Panc1 (cell line): ENCODE measurements at regions not wholly inside any gene's neighbourhood (a gene's known extent, or its start where the extent isn't known, plus 50 kb on each side); places are given as distances from the start of the nearest gene placed in this dataset.

Source experiments
- ATAC-seq: fragments of 200-7000 bp; cut with Tn5 transposase; 2 replicates; pipeline ENCODE4 v1.9.1; 2020; ENCODE audit warnings: mild to moderate bottlenecking, moderate library complexity
- BruUV-seq: library from RNA; stranded (reverse); fragments of 400-500 nt; replicated peaks from 2 replicates; lab custom pipeline; 2021; lab: Mats Ljungman, UMichigan
- CTCF ChIA-PET: fragments of 300-600 bp; sonication (Branson Sonifier 250); formaldehyde crosslinking; loops from one replicate; lab custom pipeline; 2022; ENCODE audit warnings: antibody characterized with exemption; lab: Charles Lee
- POLR2A ChIA-PET: fragments of 300-600 bp; sonication (Branson Sonifier 250); formaldehyde crosslinking; loops from one replicate; lab custom pipeline; 2022; ENCODE audit warnings: antibody characterized with exemption; lab: Charles Lee
- DNase-seq: peaks from one replicate; pipeline ENCODE4 v3.0.0-alpha.2; 2010; ENCODE audit warnings: low read depth, low spot score
- H3K27ac ChIP-seq: 2 replicates; pipeline ENCODE4 v1.5.1; 2011; ENCODE audit warnings: mild to moderate bottlenecking, low read length, inconsistent platforms
- H3K27me3 ChIP-seq: fragments of 200-500 bp; sonication (Bioruptor generic); 2 replicates; pipeline ENCODE4 v1.6.0; 2014; ENCODE audit warnings: low read length, inconsistent platforms; ENCODE audit not compliant: control insufficient read depth, insufficient read depth
- H3K36me3 ChIP-seq: fragments of 200-500 bp; sonication (Bioruptor generic); 2 replicates; pipeline ENCODE4 v1.5.1; 2014; ENCODE audit warnings: inconsistent platforms, mild to moderate bottlenecking, low read length, moderate library complexity; ENCODE audit not compliant: control insufficient read depth, insufficient read depth
- H3K4me1 ChIP-seq: 2 replicates; pipeline ENCODE4 v1.5.1; 2011; ENCODE audit warnings: inconsistent platforms, mild to moderate bottlenecking, low read length, moderate library complexity; ENCODE audit not compliant: control insufficient read depth, insufficient read depth
- H3K4me3 ChIP-seq, 2 experiments: 2 replicates each; pipeline ENCODE4 v1.5.1; 2011 to 2012; ENCODE audit warnings: low read depth in 2 of 2, low read length in 2 of 2, mild to moderate bottlenecking in 2 of 2, inconsistent platforms in 1 of 2, moderate library complexity in 1 of 2
- H3K9me3 ChIP-seq: fragments of 200-500 bp; sonication (Bioruptor generic); 2 replicates; pipeline ENCODE4 v1.5.1; 2014; ENCODE audit warnings: low read depth, mild to moderate bottlenecking, inconsistent platforms, low read length, moderate library complexity; ENCODE audit not compliant: control insufficient read depth, insufficient read depth
- POLR2AphosphoS5 ChIP-seq: IDR thresholded peaks from 2 replicates; pipeline ENCODE4 v1.6.1; 2012; ENCODE audit warnings: mild to moderate bottlenecking, low read depth, low read length, moderate library complexity
- SIN3A ChIP-seq: IDR thresholded peaks from 2 replicates; pipeline ENCODE4 v1.6.1; 2012; ENCODE audit warnings: low read depth, mild to moderate bottlenecking, low read length, moderate library complexity, borderline replicate concordance; ENCODE audit not compliant: insufficient read depth
- TCF7L2 ChIP-seq: IDR thresholded peaks from 2 replicates; pipeline ENCODE4 v1.6.1; 2011; ENCODE audit warnings: mild to moderate bottlenecking, low read depth, low read length, inconsistent platforms
- in situ Hi-C: cut with HindIII; loops from 2 replicates; pipeline ENCODE4 v1.10.0; 2016; ENCODE audit warnings: low sequenced_read_pairs, low pct_unique_long_range_greater_than_20kb
- intact Hi-C: fragments of 100-400 bp; cut with micrococcal nuclease; formaldehyde crosslinking; loops from one replicate; pipeline ENCODE4 v1.10.0; 2022; ENCODE audit not compliant: unreplicated experiment
- TF ChIP-seq, protein P1 (sequence below): fragments of 450-650 bp; IDR thresholded peaks from 2 replicates; pipeline ENCODE4 v1.5.1; 2017; ENCODE audit warnings: mild to moderate bottlenecking
- TF ChIP-seq, protein P2 (sequence below), 2 experiments: IDR thresholded peaks; 2 replicates each; pipeline ENCODE4 v1.6.1; 2011 to 2012; ENCODE audit warnings: low read depth in 2 of 2, control low read depth in 1 of 2, low read length in 1 of 2, mild to moderate bottlenecking in 1 of 2, moderate library complexity in 1 of 2; ENCODE audit not compliant: insufficient read depth in 1 of 2

DNA sequence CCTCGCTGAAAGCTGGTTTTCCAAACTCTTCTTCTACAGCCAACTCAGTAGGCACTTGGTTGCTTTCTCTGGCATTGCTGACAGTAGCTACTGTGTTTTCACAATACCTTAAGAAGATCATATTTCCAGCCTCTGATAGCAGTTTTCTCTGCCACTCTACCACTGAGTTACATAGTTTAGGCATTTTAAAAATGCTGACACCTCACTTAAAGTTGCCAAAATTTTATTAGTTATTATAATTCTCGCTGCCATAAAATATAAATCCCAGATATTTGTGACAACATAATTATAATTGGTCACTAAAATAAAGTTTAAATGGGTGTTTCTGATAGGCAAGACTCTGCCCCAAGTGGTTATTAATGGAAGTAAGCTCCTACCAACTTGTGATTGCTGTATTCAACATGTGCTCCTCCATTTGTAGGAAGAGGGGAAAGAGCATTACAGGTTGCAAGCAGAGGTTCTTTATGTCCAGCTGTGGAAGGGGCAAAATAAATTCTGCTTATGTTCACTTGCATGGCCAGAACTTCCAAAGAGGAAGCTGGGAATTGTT is 1202.8 kb downstream of the CNTNAP5 start:
- Histone ChIP-seq H3K27ac (no peak overlapping the region), H3K4me3 (no peak overlapping the region), H3K27me3 (no peaks in the 10 kb centered on the region), H3K4me1 (no peaks in the 10 kb centered on the region), H3K36me3 (no peaks in the 10 kb centered on the region), H3K9me3 (no peaks in the 10 kb centered on the region)
- intact Hi-C loops (no loop called here), in situ Hi-C loops (no loop called here)
- ChIA-PET CTCF (no interaction called here), POLR2A (no interaction called here)
- DNase-seq (no peak), ATAC-seq (no peak)
- TF ChIP-seq POLR2AphosphoS5, result no peak
- TF ChIP-seq, protein P1, sequence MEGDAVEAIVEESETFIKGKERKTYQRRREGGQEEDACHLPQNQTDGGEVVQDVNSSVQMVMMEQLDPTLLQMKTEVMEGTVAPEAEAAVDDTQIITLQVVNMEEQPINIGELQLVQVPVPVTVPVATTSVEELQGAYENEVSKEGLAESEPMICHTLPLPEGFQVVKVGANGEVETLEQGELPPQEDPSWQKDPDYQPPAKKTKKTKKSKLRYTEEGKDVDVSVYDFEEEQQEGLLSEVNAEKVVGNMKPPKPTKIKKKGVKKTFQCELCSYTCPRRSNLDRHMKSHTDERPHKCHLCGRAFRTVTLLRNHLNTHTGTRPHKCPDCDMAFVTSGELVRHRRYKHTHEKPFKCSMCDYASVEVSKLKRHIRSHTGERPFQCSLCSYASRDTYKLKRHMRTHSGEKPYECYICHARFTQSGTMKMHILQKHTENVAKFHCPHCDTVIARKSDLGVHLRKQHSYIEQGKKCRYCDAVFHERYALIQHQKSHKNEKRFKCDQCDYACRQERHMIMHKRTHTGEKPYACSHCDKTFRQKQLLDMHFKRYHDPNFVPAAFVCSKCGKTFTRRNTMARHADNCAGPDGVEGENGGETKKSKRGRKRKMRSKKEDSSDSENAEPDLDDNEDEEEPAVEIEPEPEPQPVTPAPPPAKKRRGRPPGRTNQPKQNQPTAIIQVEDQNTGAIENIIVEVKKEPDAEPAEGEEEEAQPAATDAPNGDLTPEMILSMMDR, result peak; percentile 24
- BruUV-seq, result no TSS peak

DNA sequence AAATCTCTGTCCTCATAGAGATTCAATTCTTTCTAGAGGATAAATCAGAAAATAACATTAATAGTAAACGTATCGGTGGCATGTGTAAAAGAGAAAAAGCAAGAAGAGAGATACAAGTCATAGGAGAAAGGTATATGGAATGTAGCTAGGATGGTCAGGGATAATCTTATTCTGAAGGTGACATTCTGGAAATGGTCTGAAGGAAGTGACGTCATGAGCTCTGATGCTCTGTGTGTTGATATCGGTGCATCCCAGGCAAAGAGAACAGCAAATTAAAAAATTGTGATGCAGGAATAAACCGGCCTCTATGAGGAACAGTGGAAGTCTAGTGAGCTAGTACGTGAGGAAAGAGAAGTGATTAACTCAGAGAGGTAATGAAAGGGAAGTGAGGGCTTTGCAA is 1215.8 kb downstream of the CNTNAP5 start:
- H3K27me3 ChIP-seq, result no peaks in the 10 kb centered on the region
- H3K4me1 ChIP-seq, result no peaks in the 10 kb centered on the region
- BruUV-seq, result no TSS peak
- H3K9me3 ChIP-seq, result 0 out of 2 replicates have a peak, but pooled peaks cover 2% of the 10 kb centered on the region
- DNase-seq (no peak), ATAC-seq (no peak)
- H3K4me3 ChIP-seq, result no peak overlapping the region
- in situ Hi-C loops, result no loop called here
- no peak overlapping the region for H3K27ac ChIP-seq
- H3K36me3 ChIP-seq, result no peaks in the 10 kb centered on the region
- TF ChIP-seq SIN3A (no peak), TCF7L2 (no peak), POLR2AphosphoS5 (no peak)
- TF ChIP-seq, protein P1, result no peak
- TF ChIP-seq, protein P2, sequence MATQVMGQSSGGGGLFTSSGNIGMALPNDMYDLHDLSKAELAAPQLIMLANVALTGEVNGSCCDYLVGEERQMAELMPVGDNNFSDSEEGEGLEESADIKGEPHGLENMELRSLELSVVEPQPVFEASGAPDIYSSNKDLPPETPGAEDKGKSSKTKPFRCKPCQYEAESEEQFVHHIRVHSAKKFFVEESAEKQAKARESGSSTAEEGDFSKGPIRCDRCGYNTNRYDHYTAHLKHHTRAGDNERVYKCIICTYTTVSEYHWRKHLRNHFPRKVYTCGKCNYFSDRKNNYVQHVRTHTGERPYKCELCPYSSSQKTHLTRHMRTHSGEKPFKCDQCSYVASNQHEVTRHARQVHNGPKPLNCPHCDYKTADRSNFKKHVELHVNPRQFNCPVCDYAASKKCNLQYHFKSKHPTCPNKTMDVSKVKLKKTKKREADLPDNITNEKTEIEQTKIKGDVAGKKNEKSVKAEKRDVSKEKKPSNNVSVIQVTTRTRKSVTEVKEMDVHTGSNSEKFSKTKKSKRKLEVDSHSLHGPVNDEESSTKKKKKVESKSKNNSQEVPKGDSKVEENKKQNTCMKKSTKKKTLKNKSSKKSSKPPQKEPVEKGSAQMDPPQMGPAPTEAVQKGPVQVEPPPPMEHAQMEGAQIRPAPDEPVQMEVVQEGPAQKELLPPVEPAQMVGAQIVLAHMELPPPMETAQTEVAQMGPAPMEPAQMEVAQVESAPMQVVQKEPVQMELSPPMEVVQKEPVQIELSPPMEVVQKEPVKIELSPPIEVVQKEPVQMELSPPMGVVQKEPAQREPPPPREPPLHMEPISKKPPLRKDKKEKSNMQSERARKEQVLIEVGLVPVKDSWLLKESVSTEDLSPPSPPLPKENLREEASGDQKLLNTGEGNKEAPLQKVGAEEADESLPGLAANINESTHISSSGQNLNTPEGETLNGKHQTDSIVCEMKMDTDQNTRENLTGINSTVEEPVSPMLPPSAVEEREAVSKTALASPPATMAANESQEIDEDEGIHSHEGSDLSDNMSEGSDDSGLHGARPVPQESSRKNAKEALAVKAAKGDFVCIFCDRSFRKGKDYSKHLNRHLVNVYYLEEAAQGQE (IDR thresholded peaks at IDR 0.05; ENCODE audit: insufficient read depth in 1 of 2, low read depth in 2 of 2, low read length in 1 of 2), result no peak
- CTCF ChIA-PET, result no interaction called here
- POLR2A ChIA-PET, result no interaction called here
- intact Hi-C loops, result no loop called here
